PC-3 (cell line): ENCODE measurements at regions not wholly inside any gene's neighbourhood (a gene's known extent, or its start where the extent isn't known, plus 50 kb on each side); places are given as distances from the start of the nearest gene placed in this dataset.

ENCODE experiments used
- EZH2 ChIP-seq: fragments of 300-600 bp; sonication (generic); IDR thresholded peaks from one replicate; pipeline ENCODE4 v1.6.1; 2017; ENCODE audit warnings: antibody characterized with exemption, mild to moderate bottlenecking, low read length; ENCODE audit not compliant: unreplicated experiment
- TF ChIP-seq, protein P1 (sequence below): fragments of 300-600 bp; sonication (generic); conservative IDR thresholded peaks from 2 replicates; pipeline ENCODE4 v1.5.1; 2017; ENCODE audit warnings: antibody characterized with exemption, low read depth, mild to moderate bottlenecking, low read length

DNA sequence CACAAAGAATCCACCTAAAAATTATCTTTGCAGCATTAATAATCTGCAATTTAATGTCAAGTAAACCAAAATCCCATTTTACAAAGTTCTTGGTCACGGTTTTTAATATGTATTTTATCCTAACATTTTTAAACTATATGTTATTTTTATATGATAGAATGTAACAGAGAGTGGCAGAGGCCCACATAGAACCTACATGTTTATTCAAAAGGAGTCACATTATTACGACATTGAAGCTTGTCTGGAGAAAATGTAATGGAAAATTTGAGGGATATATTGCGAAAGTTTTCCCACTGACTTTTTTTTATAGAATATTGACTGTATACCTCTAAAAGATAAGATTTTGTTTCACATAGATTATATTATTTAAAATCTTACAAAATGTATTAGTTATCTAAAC lies 89.7 kb upstream of the COL3A1 start:
- TF ChIP-seq, protein P1, sequence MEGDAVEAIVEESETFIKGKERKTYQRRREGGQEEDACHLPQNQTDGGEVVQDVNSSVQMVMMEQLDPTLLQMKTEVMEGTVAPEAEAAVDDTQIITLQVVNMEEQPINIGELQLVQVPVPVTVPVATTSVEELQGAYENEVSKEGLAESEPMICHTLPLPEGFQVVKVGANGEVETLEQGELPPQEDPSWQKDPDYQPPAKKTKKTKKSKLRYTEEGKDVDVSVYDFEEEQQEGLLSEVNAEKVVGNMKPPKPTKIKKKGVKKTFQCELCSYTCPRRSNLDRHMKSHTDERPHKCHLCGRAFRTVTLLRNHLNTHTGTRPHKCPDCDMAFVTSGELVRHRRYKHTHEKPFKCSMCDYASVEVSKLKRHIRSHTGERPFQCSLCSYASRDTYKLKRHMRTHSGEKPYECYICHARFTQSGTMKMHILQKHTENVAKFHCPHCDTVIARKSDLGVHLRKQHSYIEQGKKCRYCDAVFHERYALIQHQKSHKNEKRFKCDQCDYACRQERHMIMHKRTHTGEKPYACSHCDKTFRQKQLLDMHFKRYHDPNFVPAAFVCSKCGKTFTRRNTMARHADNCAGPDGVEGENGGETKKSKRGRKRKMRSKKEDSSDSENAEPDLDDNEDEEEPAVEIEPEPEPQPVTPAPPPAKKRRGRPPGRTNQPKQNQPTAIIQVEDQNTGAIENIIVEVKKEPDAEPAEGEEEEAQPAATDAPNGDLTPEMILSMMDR = no peak
- TF ChIP-seq EZH2 = no peak
